Mucosa of descending colon (tissue), 3 donors: ENCODE measurements at regions not wholly inside any gene's neighbourhood (a gene's known extent, or its start where the extent isn't known, plus 50 kb on each side); places are given as distances from the start of the nearest gene placed in this dataset.
A peak's percentile ranks its signal among the peaks of the same experiment; 100 is the strongest.

Experiments used
- ATAC-seq: fragments of 200-7000 bp; cut with Tn5 transposase; one replicate; pipeline ENCODE4 v1.9.1; 2020; ENCODE audit warnings: mild to moderate bottlenecking, moderate library complexity
- DNase-seq, 3 donors: peaks; one replicate each; pipeline ENCODE4 v3.0.0-alpha.2; 2020
- H3K36me3 ChIP-seq: fragments of 200-600 bp; one replicate; pipeline ENCODE4 v1.8.0; 2021; ENCODE audit warnings: low read depth, mild to moderate bottlenecking
- H3K4me1 ChIP-seq: fragments of 200-600 bp; one replicate; pipeline ENCODE4 v1.8.0; 2021; ENCODE audit warnings: low read depth, mild to moderate bottlenecking
- H3K4me3 ChIP-seq: fragments of 200-600 bp; one replicate; pipeline ENCODE4 v1.8.0; 2021; ENCODE audit warnings: mild to moderate bottlenecking
- H3K9me3 ChIP-seq: fragments of 200-600 bp; one replicate; pipeline ENCODE4 v1.8.0; 2021; ENCODE audit warnings: mild to moderate bottlenecking
- CTCF ChIP-seq: fragments of 200-600 bp; IDR thresholded peaks from one replicate; pipeline ENCODE4 v1.8.0; 2022; ENCODE audit warnings: antibody characterized with exemption, mild to moderate bottlenecking
- intact Hi-C, 2 donors: fragments of 100-400 bp; cut with DNase I in 1 of 2; cut with micrococcal nuclease in 1 of 2; formaldehyde crosslinking; loops; one replicate each; pipeline versions ENCODE4 v1.11.0 to v1.11.1; 2022; cut with DNase I, micrococcal nuclease
- donor health status: DM: no; HTN: no; CAD: no; lungs with moderate emphysema.
- donor health status: DM: no; HTN: no; CAD: no.
- donor health status: DM: no; HTN: yes; CAD: no.

- Histone ChIP-seq H3K9me3 (no peaks in the 10 kb centered on the region), H3K36me3 (no peaks in the 10 kb centered on the region), H3K4me3 (no peak overlapping the region), H3K4me1 (no peaks in the 10 kb centered on the region)
- TF ChIP-seq CTCF: no peak
- intact Hi-C loops: no loop called here
- DNase-seq: no peak
- peak; percentile 33 for ATAC-seq
Observed at GRCh38 chr18:49655266-49656072, 93.6 kb downstream of the LIPG start.

- no peaks in the 10 kb centered on the region for H3K36me3 ChIP-seq
- DNase-seq: no peak
Observed at GRCh38 chr18:49654347-49654746, 92.5 kb downstream of the LIPG start.

GRCh38 chr18:49652881-49653724 lies 91.2 kb downstream of the LIPG start:
- TF ChIP-seq CTCF: no peak
- Histone ChIP-seq H3K9me3 (no peaks in the 10 kb centered on the region), H3K36me3 (no peaks in the 10 kb centered on the region), H3K4me1 (no peaks in the 10 kb centered on the region), H3K4me3 (no peak overlapping the region)
- ATAC-seq: no peak
- intact Hi-C loops: no loop called here
- DNase-seq: no peak

More at GRCh38 chr18:49654347-49654746, 92.5 kb downstream of the LIPG start:
- intact Hi-C loops: no loop called here
- no peaks in the 10 kb centered on the region for H3K4me1 ChIP-seq
- TF ChIP-seq CTCF: no peak
- ATAC-seq: no peak
- no peaks in the 10 kb centered on the region for H3K9me3 ChIP-seq
- no peak overlapping the region for H3K4me3 ChIP-seq

GRCh38 chr18:49651033-49651432 lies 89.2 kb downstream of the LIPG start:
- Histone ChIP-seq H3K4me3 (no peak overlapping the region), H3K9me3 (no peaks in the 10 kb centered on the region), H3K36me3 (no peaks in the 10 kb centered on the region), H3K4me1 (peaks cover 4% of the 10 kb centered on the region)
- intact Hi-C loops: no loop called here
- no peak for DNase-seq
- no peak for TF ChIP-seq CTCF
- ATAC-seq: no peak

GRCh38 chr18:49650426-49650891 lies 88.6 kb downstream of the LIPG start:
- ATAC-seq: no peak

More at GRCh38 chr18:49650426-49650891, 88.6 kb downstream of the LIPG start:
- DNase-seq: no peak
- no peaks in the 10 kb centered on the region for H3K36me3 ChIP-seq
- intact Hi-C loops: no loop called here
- peaks cover 4% of the 10 kb centered on the region for H3K4me1 ChIP-seq
- TF ChIP-seq CTCF: no peak
- no peaks in the 10 kb centered on the region for H3K9me3 ChIP-seq
- no peak overlapping the region for H3K4me3 ChIP-seq
